ENCODE measurements at regions not wholly inside any gene's neighbourhood (a gene's known extent, or its start where the extent isn't known, plus 50 kb on each side); places are given as distances from the start of the nearest gene placed in this dataset.

DNA sequence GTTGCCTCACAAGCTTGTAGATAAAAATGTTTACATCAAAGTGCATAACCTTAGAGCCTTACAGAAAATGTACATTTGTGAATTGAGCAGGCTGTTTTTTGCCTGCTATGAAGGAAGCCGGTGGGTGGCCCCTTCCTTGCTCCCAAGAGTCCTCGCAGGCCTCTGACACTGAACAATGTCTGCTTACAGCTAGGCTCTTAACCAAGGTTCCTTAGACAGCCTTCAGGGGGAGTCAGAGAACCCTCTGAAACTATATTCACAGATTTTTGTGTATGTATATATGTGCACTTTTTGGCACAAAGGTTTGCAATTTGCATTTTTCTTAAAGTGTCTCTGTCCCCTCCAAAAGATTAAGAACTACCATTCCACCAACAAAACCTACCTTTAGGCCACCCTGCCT, 282.6 kb downstream of the BARHL2 start:
- TF ChIP-seq POLR2A (IDR thresholded peaks at IDR 0.05) = no peak
- TF ChIP-seq, protein P1, sequence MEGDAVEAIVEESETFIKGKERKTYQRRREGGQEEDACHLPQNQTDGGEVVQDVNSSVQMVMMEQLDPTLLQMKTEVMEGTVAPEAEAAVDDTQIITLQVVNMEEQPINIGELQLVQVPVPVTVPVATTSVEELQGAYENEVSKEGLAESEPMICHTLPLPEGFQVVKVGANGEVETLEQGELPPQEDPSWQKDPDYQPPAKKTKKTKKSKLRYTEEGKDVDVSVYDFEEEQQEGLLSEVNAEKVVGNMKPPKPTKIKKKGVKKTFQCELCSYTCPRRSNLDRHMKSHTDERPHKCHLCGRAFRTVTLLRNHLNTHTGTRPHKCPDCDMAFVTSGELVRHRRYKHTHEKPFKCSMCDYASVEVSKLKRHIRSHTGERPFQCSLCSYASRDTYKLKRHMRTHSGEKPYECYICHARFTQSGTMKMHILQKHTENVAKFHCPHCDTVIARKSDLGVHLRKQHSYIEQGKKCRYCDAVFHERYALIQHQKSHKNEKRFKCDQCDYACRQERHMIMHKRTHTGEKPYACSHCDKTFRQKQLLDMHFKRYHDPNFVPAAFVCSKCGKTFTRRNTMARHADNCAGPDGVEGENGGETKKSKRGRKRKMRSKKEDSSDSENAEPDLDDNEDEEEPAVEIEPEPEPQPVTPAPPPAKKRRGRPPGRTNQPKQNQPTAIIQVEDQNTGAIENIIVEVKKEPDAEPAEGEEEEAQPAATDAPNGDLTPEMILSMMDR (IDR thresholded peaks at IDR 0.05) = no peak
